ENCODE measurements at regions not wholly inside any gene's neighbourhood (a gene's known extent, or its start where the extent isn't known, plus 50 kb on each side); places are given as distances from the start of the nearest gene placed in this dataset.
"Not testable (repeated sequence)": the region's sequence is repeated elsewhere in the genome, so short reads cannot be mapped to it uniquely, and the experiment has no call there.

GRCh38 chr6:144411531-144412165, 126.5 kb downstream of the UTRN start:
- Histone ChIP-seq H3K4me3 (no peak overlapping the region), H3K4me1 (replicated peaks) (peaks cover 39% of the 10 kb centered on the region), H3K9me3 (replicated peaks) (no peaks in the 10 kb centered on the region), H3K36me3 (no peaks in the 10 kb centered on the region; the same call in 1 of the 2 replicates), H3K27ac (no peak overlapping the region), H3K27me3 (replicated peaks) (no peaks in the 10 kb centered on the region)
- DNase-seq (ENCODE audit: low read depth in 1 of 2, low spot score in 2 of 2) = peak in 1 of 2 experiments; percentile 46

- DNase-seq (ENCODE audit: low read depth in 1 of 2, low spot score in 2 of 2) = peak; percentile 55 to 57
- Histone ChIP-seq H3K27me3 (replicated peaks) (no peaks in the 10 kb centered on the region), H3K4me1 (replicated peaks) (peaks cover 52% of the 10 kb centered on the region), H3K36me3 (no peaks in the 10 kb centered on the region; the same call in 1 of the 2 replicates), H3K27ac (no peak overlapping the region), H3K9me3 (replicated peaks) (no peaks in the 10 kb centered on the region), H3K4me3 (no peak overlapping the region)
Observed at GRCh38 chr6:144413418-144413817, 128.3 kb downstream of the UTRN start.

DNA sequence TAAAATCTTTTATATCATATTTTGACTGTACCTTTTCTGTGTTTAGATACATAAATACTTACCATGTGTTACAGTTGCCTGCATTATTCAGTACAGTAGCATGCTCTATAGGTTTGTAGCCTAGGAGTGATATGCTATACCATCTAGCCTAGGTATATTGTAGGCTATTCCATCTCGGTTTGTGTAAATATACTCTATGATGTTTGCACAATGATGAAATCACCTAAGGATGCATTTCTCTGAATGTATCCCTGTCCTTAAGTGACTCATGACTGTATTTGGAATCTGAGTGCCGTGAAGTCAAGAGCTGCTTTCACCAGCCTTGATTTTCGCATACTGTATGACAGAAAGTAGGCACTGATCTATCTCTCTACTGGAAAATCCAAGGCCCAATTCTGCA, 129.9 kb downstream of the UTRN start:
- DNase-seq (ENCODE audit: low read depth in 1 of 2, low spot score in 2 of 2) = peak in 1 of 2 experiments; percentile 44
- H3K27me3 ChIP-seq (replicated peaks) = no peaks in the 10 kb centered on the region
- no peaks in the 10 kb centered on the region for H3K9me3 ChIP-seq (replicated peaks)
- 0 out of 2 replicates have a peak overlapping the region, but pooled peaks have one; percentile 2 for H3K27ac ChIP-seq
- H3K36me3 ChIP-seq = no peaks in the 10 kb centered on the region; the same call in 1 of the 2 replicates
- peaks cover 52% of the 10 kb centered on the region for H3K4me1 ChIP-seq (replicated peaks)
- no peak overlapping the region for H3K4me3 ChIP-seq

GRCh38 chr6:144415835-144416237, 130.7 kb downstream of the UTRN start:
- Histone ChIP-seq H3K4me3 (no peak overlapping the region), H3K27ac (0 out of 2 replicates have a peak overlapping the region, but pooled peaks have one; percentile 2), H3K36me3 (no peaks in the 10 kb centered on the region; the same call in 1 of the 2 replicates), H3K4me1 (replicated peaks) (peaks cover 52% of the 10 kb centered on the region), H3K9me3 (replicated peaks) (no peaks in the 10 kb centered on the region), H3K27me3 (replicated peaks) (no peaks in the 10 kb centered on the region)
- DNase-seq (ENCODE audit: low read depth in 1 of 2, low spot score in 2 of 2) = peak in 1 of 2 experiments; percentile 28

DNA sequence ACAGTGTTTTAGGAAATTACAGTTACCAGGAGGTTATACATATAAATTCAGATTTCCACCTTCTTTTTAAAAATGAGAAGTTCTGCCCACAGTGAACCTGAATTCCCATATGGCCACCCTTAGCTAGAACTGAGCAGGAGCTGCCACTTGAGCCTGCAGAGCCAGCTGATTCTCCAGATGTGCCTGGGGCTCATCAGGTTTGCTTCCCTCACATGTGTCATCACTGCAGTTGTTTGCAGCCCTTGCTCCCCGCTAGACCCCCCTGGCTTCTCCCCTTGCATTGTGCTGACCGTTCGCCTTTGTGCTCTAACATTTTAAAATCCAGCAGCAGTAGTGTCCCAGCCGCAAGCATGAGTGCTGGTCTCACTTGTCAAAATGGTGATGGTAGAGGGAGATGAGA, 131.1 kb downstream of the UTRN start:
- no peak overlapping the region for H3K27ac ChIP-seq

DNA sequence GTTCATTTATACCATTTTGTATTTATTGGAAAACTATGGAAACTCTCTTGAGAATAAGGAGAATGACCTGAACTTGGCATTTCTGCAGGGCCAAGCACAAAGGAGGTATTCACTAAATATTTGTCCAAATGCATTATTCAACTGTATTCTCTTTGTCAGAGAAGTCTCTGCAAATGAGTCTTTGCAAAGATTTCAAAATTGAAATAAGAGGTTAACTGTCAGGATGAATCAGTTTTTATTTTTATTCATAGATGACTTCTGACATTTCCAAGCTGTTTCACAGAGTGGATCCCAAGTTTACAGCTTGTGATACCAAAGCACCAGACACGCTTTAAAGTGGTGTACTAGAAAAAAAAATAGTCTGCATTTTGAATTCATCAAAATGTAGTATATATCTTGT, 131.6 kb downstream of the UTRN start:
- H3K27ac ChIP-seq = 0 out of 2 replicates have a peak overlapping the region, but pooled peaks have one; percentile 6
- no peak overlapping the region for H3K4me3 ChIP-seq
- no peak for DNase-seq (ENCODE audit: low read depth in 1 of 2, low spot score in 2 of 2)
- no peaks in the 10 kb centered on the region for H3K9me3 ChIP-seq (replicated peaks)
- H3K27me3 ChIP-seq (replicated peaks) = no peaks in the 10 kb centered on the region
- H3K4me1 ChIP-seq (replicated peaks) = peaks cover 42% of the 10 kb centered on the region
- peaks cover 1% of the 10 kb centered on the region; the same call in 1 of the 2 replicates for H3K36me3 ChIP-seq

More for the DNA sequence above, 131.1 kb downstream of the UTRN start:
- Histone ChIP-seq H3K4me3 (no peak overlapping the region), H3K9me3 (replicated peaks) (no peaks in the 10 kb centered on the region), H3K4me1 (replicated peaks) (peaks cover 47% of the 10 kb centered on the region), H3K27me3 (replicated peaks) (no peaks in the 10 kb centered on the region), H3K36me3 (no peaks in the 10 kb centered on the region; the same call in 1 of the 2 replicates)
- peak in 1 of 2 experiments; percentile 6 for DNase-seq (ENCODE audit: low read depth in 1 of 2, low spot score in 2 of 2)

DNA sequence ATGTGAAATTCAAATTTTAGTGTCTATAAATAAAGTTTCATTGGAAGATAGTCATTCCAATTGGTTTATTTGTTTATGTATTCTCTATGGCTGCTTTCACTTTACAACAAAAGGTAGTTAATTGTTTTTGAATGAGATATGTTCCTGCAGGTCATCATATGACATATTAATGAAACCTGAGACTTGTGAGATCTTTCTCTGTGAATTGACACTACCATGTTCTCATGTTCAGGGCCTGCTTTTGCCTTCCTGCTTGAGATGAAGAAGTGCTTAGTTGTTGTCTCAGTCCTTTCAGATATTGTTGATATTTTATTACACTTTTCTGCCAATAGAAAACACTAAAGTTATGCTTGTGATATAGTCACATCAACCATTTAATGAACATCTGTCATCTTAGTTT, 132.5 kb downstream of the UTRN start:
- H3K36me3 ChIP-seq = peaks cover 8% of the 10 kb centered on the region; the same call in 1 of the 2 replicates
- peaks cover 40% of the 10 kb centered on the region for H3K4me1 ChIP-seq (replicated peaks)
- H3K9me3 ChIP-seq (replicated peaks) = no peaks in the 10 kb centered on the region
- no peak for DNase-seq (ENCODE audit: low read depth in 1 of 2, low spot score in 2 of 2)
- no peak overlapping the region for H3K4me3 ChIP-seq
- H3K27ac ChIP-seq = no peak overlapping the region
- no peaks in the 10 kb centered on the region for H3K27me3 ChIP-seq (replicated peaks)

GRCh38 chr6:144418959-144419545, 133.9 kb downstream of the UTRN start:
- Histone ChIP-seq H3K36me3 (peaks cover 21% of the 10 kb centered on the region), H3K27ac (no peak overlapping the region), H3K4me3 (no peak overlapping the region), H3K9me3 (replicated peaks) (no peaks in the 10 kb centered on the region), H3K27me3 (replicated peaks) (no peaks in the 10 kb centered on the region), H3K4me1 (replicated peaks) (peaks cover 33% of the 10 kb centered on the region)
- no peak for DNase-seq (ENCODE audit: low read depth in 1 of 2, low spot score in 2 of 2)

DNA sequence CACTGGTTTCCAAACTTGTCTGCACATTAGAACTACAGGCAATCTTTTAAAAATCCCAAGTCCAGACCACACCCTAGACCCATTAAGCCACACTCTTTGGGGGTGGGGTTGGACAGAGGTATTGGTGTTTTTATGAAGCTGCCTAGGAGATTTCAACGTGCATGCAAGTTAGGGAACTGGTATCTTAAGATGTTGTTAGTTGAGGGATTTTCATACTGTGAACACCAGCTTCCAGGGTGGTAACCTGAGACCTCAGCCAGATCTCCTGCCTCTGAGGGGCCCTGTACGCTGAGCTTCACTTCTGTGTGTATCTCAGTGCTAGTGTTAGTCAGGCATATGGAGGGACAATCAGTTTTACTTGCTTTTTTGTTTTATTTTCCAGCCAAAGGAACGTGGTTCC, 138.0 kb downstream of the UTRN start:
- no peak overlapping the region for H3K4me3 ChIP-seq
- no peaks in the 10 kb centered on the region for H3K9me3 ChIP-seq (replicated peaks)
- H3K4me1 ChIP-seq (replicated peaks) = no peaks in the 10 kb centered on the region
- DNase-seq (ENCODE audit: low read depth in 1 of 2, low spot score in 2 of 2) = no peak
- no peak overlapping the region for H3K27ac ChIP-seq
- H3K27me3 ChIP-seq (replicated peaks) = no peaks in the 10 kb centered on the region
- H3K36me3 ChIP-seq = peaks cover 51% of the 10 kb centered on the region

DNA sequence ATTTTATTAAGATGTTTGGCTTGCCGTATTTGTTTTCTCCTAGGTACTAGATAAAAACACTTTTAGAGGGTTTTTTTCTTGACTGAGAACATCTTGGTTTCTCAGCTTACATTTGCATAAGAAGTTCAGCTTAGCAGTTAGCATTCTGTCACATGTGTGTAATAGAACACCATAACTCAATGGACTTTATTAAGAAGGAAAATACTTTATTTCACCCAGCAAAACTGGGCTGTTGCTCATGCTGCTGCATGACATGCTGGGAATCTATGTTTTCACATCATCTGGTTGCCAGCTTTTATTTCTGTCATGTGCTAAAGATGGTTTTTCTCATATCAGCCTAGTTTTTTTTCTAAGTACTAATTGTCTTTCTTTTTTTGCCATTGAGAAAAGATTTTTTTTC, 144.6 kb downstream of the UTRN start:
- Histone ChIP-seq H3K9me3 (replicated peaks) (no peaks in the 10 kb centered on the region), H3K36me3 (peaks cover 59% of the 10 kb centered on the region), H3K27me3 (replicated peaks) (no peaks in the 10 kb centered on the region), H3K27ac (no peak overlapping the region), H3K4me1 (replicated peaks) (peaks cover 5% of the 10 kb centered on the region), H3K4me3 (no peak overlapping the region)
- DNase-seq (ENCODE audit: low read depth in 1 of 2, low spot score in 2 of 2) = no peak

- not testable (repeated sequence) for H3K4me3 ChIP-seq; H3K27me3 ChIP-seq (replicated peaks); DNase-seq (ENCODE audit: low read depth in 1 of 2, low spot score in 2 of 2); H3K27ac ChIP-seq; H3K9me3 ChIP-seq (replicated peaks)
- peaks cover 61% of the 10 kb centered on the region for H3K36me3 ChIP-seq
- H3K4me1 ChIP-seq (replicated peaks) = peaks cover 19% of the 10 kb centered on the region
Observed at GRCh38 chr6:144433446-144433845, 148.3 kb downstream of the UTRN start.

DNA sequence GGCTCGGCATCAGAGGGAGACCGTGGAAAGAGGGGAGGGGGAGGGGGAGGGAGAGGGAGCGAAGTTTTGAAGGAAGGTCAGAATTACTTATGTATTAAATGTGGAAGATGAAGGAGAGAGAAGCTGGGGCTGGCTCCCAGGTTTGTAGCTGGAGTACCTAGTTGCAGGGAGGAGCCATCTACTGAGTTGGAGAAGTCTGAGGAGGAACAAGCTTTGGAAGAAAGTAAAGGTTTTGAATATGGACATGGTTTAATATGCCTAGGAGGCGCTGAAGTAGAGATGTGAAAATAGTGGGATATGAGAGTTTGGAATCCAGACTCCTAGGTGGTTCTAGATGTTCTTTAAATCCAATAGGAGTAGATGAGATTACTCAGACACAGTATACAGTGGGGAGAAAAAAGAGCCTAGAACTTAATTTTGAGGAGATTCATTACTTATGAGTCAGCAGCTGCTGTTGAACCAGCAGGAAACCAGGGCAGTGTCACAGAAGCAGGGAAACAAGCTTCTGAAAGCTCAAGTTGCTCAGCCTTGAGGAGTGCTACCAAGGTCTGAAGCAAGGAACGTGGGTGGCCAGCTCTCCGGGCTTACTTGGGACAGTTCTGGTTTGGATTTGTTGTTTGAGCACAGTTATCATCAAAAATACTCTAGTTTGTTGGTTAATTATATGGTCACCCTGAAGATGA, 149.3 kb downstream of the UTRN start:
- DNase-seq (ENCODE audit: low read depth in 1 of 2, low spot score in 2 of 2) = peak; percentile 77 to 88
- Histone ChIP-seq H3K9me3 (replicated peaks) (no peaks in the 10 kb centered on the region), H3K27me3 (replicated peaks) (no peaks in the 10 kb centered on the region), H3K36me3 (peaks cover 66% of the 10 kb centered on the region), H3K4me3 (no peak overlapping the region), H3K4me1 (replicated peaks) (peaks cover 19% of the 10 kb centered on the region), H3K27ac (peak overlapping the region; percentile 15)

- no peak overlapping the region for H3K4me3 ChIP-seq
- no peaks in the 10 kb centered on the region for H3K27me3 ChIP-seq (replicated peaks)
- H3K27ac ChIP-seq = peak overlapping the region; percentile 13
- H3K9me3 ChIP-seq (replicated peaks) = peaks cover 5% of the 10 kb centered on the region; the same call in 1 of the 2 replicates
- H3K4me1 ChIP-seq (replicated peaks) = peaks cover 19% of the 10 kb centered on the region
- H3K36me3 ChIP-seq = peaks cover 68% of the 10 kb centered on the region
- no peak for DNase-seq (ENCODE audit: low read depth in 1 of 2, low spot score in 2 of 2)
Observed at GRCh38 chr6:144435602-144436426, 150.7 kb downstream of the UTRN start.

Data from SJSA1 (cell line).